ENCODE measurements at regions not wholly inside any gene's neighbourhood (a gene's known extent, or its start where the extent isn't known, plus 50 kb on each side); places are given as distances from the start of the nearest gene placed in this dataset.

DNA sequence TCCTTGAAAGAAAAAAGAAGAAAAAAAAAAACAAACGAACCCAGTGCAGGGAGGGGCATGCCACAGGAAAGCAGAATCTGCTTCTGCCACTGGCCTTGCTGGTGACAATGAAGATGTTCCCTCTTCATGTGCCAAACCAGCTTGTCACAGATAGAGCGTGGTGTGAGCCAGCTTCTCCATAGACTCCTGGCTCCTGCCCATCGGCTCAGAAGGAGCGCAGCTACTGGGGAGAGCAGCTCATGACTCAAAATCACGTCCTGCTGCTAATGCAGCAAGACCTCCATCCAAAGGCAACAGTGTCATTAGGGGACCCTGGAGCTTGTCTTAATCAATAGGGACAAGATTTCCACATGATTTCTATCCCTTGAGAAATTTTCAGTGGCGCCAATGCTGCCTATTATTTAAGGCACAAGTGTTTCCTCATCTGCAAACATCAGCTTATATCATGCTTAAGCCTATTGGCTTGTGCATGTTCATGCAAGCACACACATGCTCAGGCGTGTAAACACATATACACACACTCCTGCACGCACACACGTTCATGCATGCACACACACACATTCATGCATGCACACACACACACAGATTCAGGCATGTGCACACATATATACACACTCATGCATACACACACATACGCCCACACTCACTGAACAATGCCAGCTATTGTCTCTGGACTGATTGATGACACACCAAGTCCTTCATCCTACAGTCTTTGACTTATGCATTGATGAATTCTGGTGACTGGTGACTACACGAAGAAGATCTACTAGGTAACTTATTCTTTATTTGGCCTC, 682.0 kb upstream of the ID2 start:
- Histone ChIP-seq H3K36me3 (ENCODE audit: control insufficient read depth in 1 of 2, insufficient read depth in 2 of 2, low read depth in 1 of 2, low read length in 2 of 2) (no peaks in the 10 kb centered on the region), H2AK5ac (ENCODE audit: low read length, severe bottlenecking) (no peak overlapping the region), H3K18ac (ENCODE audit: low read depth in 1 of 2, low read length in 2 of 2) (no peak overlapping the region), H4K8ac (ENCODE audit: low read length) (no peak overlapping the region), H4K91ac (ENCODE audit: low read length) (peak overlapping the region; percentile 58), H3K9me3 (ENCODE audit: control insufficient read depth, low read length) (no peaks in the 10 kb centered on the region), H2BK15ac (ENCODE audit: low read depth, poor library complexity, severe bottlenecking) (no peak overlapping the region), H2BK120ac (ENCODE audit: low read depth, low read length) (no peak overlapping the region), H3K4me3 (ENCODE audit: insufficient read depth in 1 of 2, low read depth in 1 of 2, low read length in 2 of 2) (no peak overlapping the region), H2AFZ (ENCODE audit: low read depth, low read length) (no peak overlapping the region), H3K14ac (ENCODE audit: low read length in 2 of 2) (no peak overlapping the region), H3K27me3 (ENCODE audit: control insufficient read depth in 1 of 2, insufficient read depth in 1 of 2, low read length in 2 of 2) (no peaks in the 10 kb centered on the region), H3K23ac (ENCODE audit: low read length in 2 of 2) (no peak overlapping the region), H3K79me1 (replicated peaks; ENCODE audit: low read length, poor library complexity, severe bottlenecking) (no peaks in the 10 kb centered on the region), H3K9ac (ENCODE audit: low read length) (no peak overlapping the region), H3K4ac (ENCODE audit: low read depth in 1 of 2, low read length in 2 of 2) (no peak overlapping the region), H3K4me2 (ENCODE audit: low read length, poor library complexity, severe bottlenecking) (no peak overlapping the region), H3K4me1 (ENCODE audit: control insufficient read depth, insufficient read depth, low read depth, low read length) (peaks cover 5% of the 10 kb centered on the region), H3K27ac (ENCODE audit: low read length, poor library complexity, severe bottlenecking) (no peak overlapping the region), H2BK12ac (ENCODE audit: low read length in 2 of 2) (no peak overlapping the region), H2BK5ac (ENCODE audit: low read depth, low read length, poor library complexity, severe bottlenecking) (no peak overlapping the region)
- WGBS: 92% methylated on average over 10 of the region's 11 CpGs
- DNase-seq: no peak

DNA sequence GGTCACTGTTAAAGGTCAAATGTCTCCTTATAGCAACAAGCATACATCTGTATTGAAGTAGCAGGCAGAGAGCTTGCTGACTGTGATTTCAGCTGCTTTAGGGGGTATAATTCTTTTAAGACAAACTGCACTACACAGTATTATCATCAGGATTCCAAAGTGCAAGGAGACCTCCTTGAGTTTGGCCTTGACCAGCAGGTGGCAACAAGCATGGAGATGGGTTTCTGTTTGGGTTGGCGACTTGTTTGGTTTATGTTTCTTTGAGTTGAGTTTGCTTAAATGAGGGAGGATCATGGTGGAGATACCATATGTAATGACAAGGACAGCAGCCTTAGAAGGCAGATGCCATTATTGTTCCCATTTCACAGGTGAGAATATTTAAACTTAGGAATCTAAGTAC, 681.0 kb upstream of the ID2 start:
- Histone ChIP-seq H2BK12ac (ENCODE audit: low read length in 2 of 2) (no peak overlapping the region), H3K4me3 (ENCODE audit: insufficient read depth in 1 of 2, low read depth in 1 of 2, low read length in 2 of 2) (no peak overlapping the region), H3K18ac (ENCODE audit: low read depth in 1 of 2, low read length in 2 of 2) (no peak overlapping the region), H3K23ac (ENCODE audit: low read length in 2 of 2) (no peak overlapping the region), H3K27ac (ENCODE audit: low read length, poor library complexity, severe bottlenecking) (no peak overlapping the region), H2BK5ac (ENCODE audit: low read depth, low read length, poor library complexity, severe bottlenecking) (no peak overlapping the region), H3K9me3 (ENCODE audit: control insufficient read depth, low read length) (no peaks in the 10 kb centered on the region), H2AFZ (ENCODE audit: low read depth, low read length) (no peak overlapping the region), H3K4me2 (ENCODE audit: low read length, poor library complexity, severe bottlenecking) (no peak overlapping the region), H3K4ac (ENCODE audit: low read depth in 1 of 2, low read length in 2 of 2) (no peak overlapping the region), H4K8ac (ENCODE audit: low read length) (no peak overlapping the region), H2AK5ac (ENCODE audit: low read length, severe bottlenecking) (no peak overlapping the region), H3K14ac (ENCODE audit: low read length in 2 of 2) (no peak overlapping the region), H3K27me3 (ENCODE audit: control insufficient read depth in 1 of 2, insufficient read depth in 1 of 2, low read length in 2 of 2) (no peaks in the 10 kb centered on the region), H3K36me3 (ENCODE audit: control insufficient read depth in 1 of 2, insufficient read depth in 2 of 2, low read depth in 1 of 2, low read length in 2 of 2) (no peaks in the 10 kb centered on the region), H3K79me1 (replicated peaks; ENCODE audit: low read length, poor library complexity, severe bottlenecking) (no peaks in the 10 kb centered on the region), H3K9ac (ENCODE audit: low read length) (no peak overlapping the region), H3K4me1 (ENCODE audit: control insufficient read depth, insufficient read depth, low read depth, low read length) (peaks cover 5% of the 10 kb centered on the region), H2BK15ac (ENCODE audit: low read depth, poor library complexity, severe bottlenecking) (no peak overlapping the region), H4K91ac (ENCODE audit: low read length) (no peak overlapping the region), H2BK120ac (ENCODE audit: low read depth, low read length) (no peak overlapping the region)
- DNase-seq: no peak
- 92% methylated on average over 1 of the region's 1 CpG for WGBS

DNA sequence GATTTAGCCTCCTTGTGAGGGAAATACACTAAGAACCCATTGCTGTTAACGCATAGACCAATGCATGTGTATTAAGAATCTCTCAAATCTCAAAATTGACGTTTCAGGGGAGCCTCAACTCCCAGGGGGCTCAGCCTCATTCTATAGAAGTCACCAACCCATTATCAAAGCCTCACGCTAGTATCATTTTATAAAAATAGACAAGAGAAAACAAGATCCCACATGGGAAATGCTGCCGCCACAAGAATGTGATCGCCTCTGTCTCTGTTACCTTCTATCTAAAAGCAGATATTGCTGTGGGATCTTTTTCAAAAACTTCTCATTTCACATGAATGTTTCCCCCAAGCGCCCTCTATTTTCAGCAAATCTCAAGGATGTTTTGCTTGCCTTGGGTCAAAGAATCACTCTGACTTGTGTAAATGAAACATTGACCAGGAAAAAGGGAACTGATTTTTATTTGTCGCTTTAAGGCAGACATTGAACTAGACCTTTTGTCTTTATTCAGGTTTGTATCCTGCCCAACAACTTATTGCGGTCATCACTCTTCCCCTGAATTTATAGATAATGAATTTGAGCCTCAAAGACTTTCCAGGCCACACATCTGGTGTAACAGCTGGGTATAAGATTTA, 679.0 kb upstream of the ID2 start:
- Histone ChIP-seq H3K23ac (ENCODE audit: low read length in 2 of 2) (no peak overlapping the region), H3K4me3 (ENCODE audit: insufficient read depth in 1 of 2, low read depth in 1 of 2, low read length in 2 of 2) (peak overlapping the region in 1 of 2 experiments; percentile 65), H3K36me3 (ENCODE audit: control insufficient read depth in 1 of 2, insufficient read depth in 2 of 2, low read depth in 1 of 2, low read length in 2 of 2) (no peaks in the 10 kb centered on the region), H2AK5ac (ENCODE audit: low read length, severe bottlenecking) (no peak overlapping the region), H2BK15ac (ENCODE audit: low read depth, poor library complexity, severe bottlenecking) (no peak overlapping the region), H2AFZ (ENCODE audit: low read depth, low read length) (no peak overlapping the region), H3K18ac (ENCODE audit: low read depth in 1 of 2, low read length in 2 of 2) (no peak overlapping the region), H3K79me1 (replicated peaks; ENCODE audit: low read length, poor library complexity, severe bottlenecking) (no peaks in the 10 kb centered on the region), H2BK5ac (ENCODE audit: low read depth, low read length, poor library complexity, severe bottlenecking) (no peak overlapping the region), H3K4ac (ENCODE audit: low read depth in 1 of 2, low read length in 2 of 2) (no peak overlapping the region), H3K14ac (ENCODE audit: low read length in 2 of 2) (no peak overlapping the region), H4K91ac (ENCODE audit: low read length) (no peak overlapping the region), H3K4me2 (ENCODE audit: low read length, poor library complexity, severe bottlenecking) (no peak overlapping the region), H3K27ac (ENCODE audit: low read length, poor library complexity, severe bottlenecking) (no peak overlapping the region), H2BK120ac (ENCODE audit: low read depth, low read length) (no peak overlapping the region), H3K9ac (ENCODE audit: low read length) (peak overlapping the region; percentile 86), H3K4me1 (ENCODE audit: control insufficient read depth, insufficient read depth, low read depth, low read length) (peaks cover 5% of the 10 kb centered on the region), H2BK12ac (ENCODE audit: low read length in 2 of 2) (no peak overlapping the region), H4K8ac (ENCODE audit: low read length) (no peak overlapping the region), H3K27me3 (ENCODE audit: control insufficient read depth in 1 of 2, insufficient read depth in 1 of 2, low read length in 2 of 2) (no peaks in the 10 kb centered on the region), H3K9me3 (ENCODE audit: control insufficient read depth, low read length) (no peaks in the 10 kb centered on the region)
- WGBS: 95% methylated on average over 8 of the region's 8 CpGs
- no peak for DNase-seq

DNA sequence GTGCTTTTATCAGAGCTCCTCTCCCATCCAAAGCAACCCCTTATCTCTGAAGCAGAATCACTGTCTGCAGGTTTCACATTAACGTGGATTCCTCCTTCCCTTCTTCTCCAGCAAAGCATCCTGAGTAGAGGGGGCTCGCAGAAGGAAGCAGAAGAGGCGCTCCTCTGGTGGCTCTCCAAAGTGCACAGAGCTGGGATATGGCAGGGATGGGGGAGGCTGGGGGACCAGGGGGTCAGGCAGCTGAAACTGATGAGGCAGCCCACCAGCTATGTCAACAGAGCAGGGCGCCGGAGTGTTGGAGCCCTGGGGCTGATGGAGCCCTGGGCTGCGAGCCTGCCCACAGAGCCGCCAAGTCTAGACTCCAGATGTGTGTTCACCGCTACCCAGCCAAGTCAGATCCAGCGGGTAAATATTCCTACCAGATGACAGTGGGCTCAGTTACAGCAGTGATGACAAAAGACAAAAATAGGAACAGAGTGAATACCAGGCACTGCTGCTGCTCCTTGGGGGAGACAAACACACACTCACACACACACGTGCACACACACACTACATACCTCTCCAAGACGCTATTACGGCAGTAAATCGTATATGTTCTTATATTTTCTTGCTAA, 678.3 kb upstream of the ID2 start:
- H2AK5ac ChIP-seq (ENCODE audit: low read length, severe bottlenecking): no peak overlapping the region
- peak overlapping the region in 1 of 2 experiments; percentile 74 for H2BK12ac ChIP-seq (ENCODE audit: low read length in 2 of 2)
- no peaks in the 10 kb centered on the region for H3K27me3 ChIP-seq (ENCODE audit: control insufficient read depth in 1 of 2, insufficient read depth in 1 of 2, low read length in 2 of 2)
- peaks cover 5% of the 10 kb centered on the region for H3K4me1 ChIP-seq (ENCODE audit: control insufficient read depth, insufficient read depth, low read depth, low read length)
- no peak overlapping the region for H4K91ac ChIP-seq (ENCODE audit: low read length)
- H3K9me3 ChIP-seq (ENCODE audit: control insufficient read depth, low read length): no peaks in the 10 kb centered on the region
- H4K8ac ChIP-seq (ENCODE audit: low read length): no peak overlapping the region
- no peak overlapping the region for H2BK120ac ChIP-seq (ENCODE audit: low read depth, low read length)
- no peak overlapping the region for H3K4ac ChIP-seq (ENCODE audit: low read depth in 1 of 2, low read length in 2 of 2)
- H3K14ac ChIP-seq (ENCODE audit: low read length in 2 of 2): no peak overlapping the region
- H3K23ac ChIP-seq (ENCODE audit: low read length in 2 of 2): no peak overlapping the region
- H2BK15ac ChIP-seq (ENCODE audit: low read depth, poor library complexity, severe bottlenecking): no peak overlapping the region
- peak overlapping the region; percentile 86 for H3K9ac ChIP-seq (ENCODE audit: low read length)
- H3K36me3 ChIP-seq (ENCODE audit: control insufficient read depth in 1 of 2, insufficient read depth in 2 of 2, low read depth in 1 of 2, low read length in 2 of 2): no peaks in the 10 kb centered on the region
- no peak overlapping the region for H2AFZ ChIP-seq (ENCODE audit: low read depth, low read length)
- peak; percentile 73 for DNase-seq
- WGBS: 77% methylated on average over 13 of the region's 13 CpGs
- H2BK5ac ChIP-seq (ENCODE audit: low read depth, low read length, poor library complexity, severe bottlenecking): no peak overlapping the region
- no peak overlapping the region for H3K27ac ChIP-seq (ENCODE audit: low read length, poor library complexity, severe bottlenecking)
- peak overlapping the region in 1 of 2 experiments; percentile 65 for H3K4me3 ChIP-seq (ENCODE audit: insufficient read depth in 1 of 2, low read depth in 1 of 2, low read length in 2 of 2)
- no peaks in the 10 kb centered on the region for H3K79me1 ChIP-seq (replicated peaks; ENCODE audit: low read length, poor library complexity, severe bottlenecking)
- H3K18ac ChIP-seq (ENCODE audit: low read depth in 1 of 2, low read length in 2 of 2): no peak overlapping the region
- no peak overlapping the region for H3K4me2 ChIP-seq (ENCODE audit: low read length, poor library complexity, severe bottlenecking)

Measured in mesenchymal stem cell (in vitro differentiated cells and primary cell).